ENCODE measurements at regions not wholly inside any gene's neighbourhood (a gene's known extent, or its start where the extent isn't known, plus 50 kb on each side); places are given as distances from the start of the nearest gene placed in this dataset. TPM values are rescaled to one million over a fixed set of nuclear protein-coding genes. Genes with fewer than 3 reads are reported as not detected.

Small RNA genes in the stretch of these regions (small RNA-seq; reads per million reads assigned to genes)
- not detected for gene RF00440

Measured in ovary (tissue), 1 donor.